Right lung (tissue), 2 donors: ENCODE measurements at regions not wholly inside any gene's neighbourhood (a gene's known extent, or its start where the extent isn't known, plus 50 kb on each side); places are given as distances from the start of the nearest gene placed in this dataset.

Source experiments
- DNase-seq, 2 donors: peaks; one replicate each; pipeline ENCODE4 v3.0.0-alpha.2; 2013

- DNase-seq = no peak
Observed at GRCh38 chr20:24762791-24763350, 186.2 kb upstream of the CST7 start.

GRCh38 chr20:24763386-24764026 lies 185.6 kb upstream of the CST7 start:
- DNase-seq = no peak

- DNase-seq = no peak
Observed at GRCh38 chr20:24764027-24764793, 184.9 kb upstream of the CST7 start.

- DNase-seq = no peak
Observed at GRCh38 chr20:24764794-24765202, 184.3 kb upstream of the CST7 start.

- no peak for DNase-seq
Observed at GRCh38 chr20:24765316-24766142, 183.5 kb upstream of the CST7 start.

- no peak for DNase-seq
Observed at GRCh38 chr20:24766143-24766527, 182.9 kb upstream of the CST7 start.

- DNase-seq = no peak
Observed at GRCh38 chr20:24766826-24767622, 182.0 kb upstream of the CST7 start.

GRCh38 chr20:24767623-24768100 lies 181.4 kb upstream of the CST7 start:
- no peak for DNase-seq

- no peak for DNase-seq
Observed at GRCh38 chr20:24768201-24768636, 180.8 kb upstream of the CST7 start.

GRCh38 chr20:24768713-24769601 lies 180.1 kb upstream of the CST7 start:
- DNase-seq = no peak

GRCh38 chr20:24769878-24770627 lies 179.0 kb upstream of the CST7 start:
- DNase-seq = no peak

GRCh38 chr20:24770628-24771541 lies 178.2 kb upstream of the CST7 start:
- DNase-seq = no peak

GRCh38 chr20:24771542-24772061 lies 177.5 kb upstream of the CST7 start:
- no peak for DNase-seq

GRCh38 chr20:24772667-24773066 lies 176.4 kb upstream of the CST7 start:
- no peak for DNase-seq

- no peak for DNase-seq
Observed at GRCh38 chr20:24773168-24773567, 175.9 kb upstream of the CST7 start.

- no peak for DNase-seq
Observed at GRCh38 chr20:24773751-24774201, 175.3 kb upstream of the CST7 start.

GRCh38 chr20:24775966-24776365 lies 173.1 kb upstream of the CST7 start:
- DNase-seq = no peak

- DNase-seq = no peak
Observed at GRCh38 chr20:24776755-24777271, 172.3 kb upstream of the CST7 start.
